UCSD-AML1 (cell line): ENCODE measurements at regions not wholly inside any gene's neighbourhood (a gene's known extent, or its start where the extent isn't known, plus 50 kb on each side); places are given as distances from the start of the nearest gene placed in this dataset.
"Not testable (repeated sequence)": the region's sequence is repeated elsewhere in the genome, so short reads cannot be mapped to it uniquely, and the experiment has no call there.

Experiments used
- DNase-seq: peaks from one replicate; lab custom pipeline; 2025; ENCODE audit not compliant: unreplicated experiment; lab: John Stamatoyannopoulos, UW

DNA sequence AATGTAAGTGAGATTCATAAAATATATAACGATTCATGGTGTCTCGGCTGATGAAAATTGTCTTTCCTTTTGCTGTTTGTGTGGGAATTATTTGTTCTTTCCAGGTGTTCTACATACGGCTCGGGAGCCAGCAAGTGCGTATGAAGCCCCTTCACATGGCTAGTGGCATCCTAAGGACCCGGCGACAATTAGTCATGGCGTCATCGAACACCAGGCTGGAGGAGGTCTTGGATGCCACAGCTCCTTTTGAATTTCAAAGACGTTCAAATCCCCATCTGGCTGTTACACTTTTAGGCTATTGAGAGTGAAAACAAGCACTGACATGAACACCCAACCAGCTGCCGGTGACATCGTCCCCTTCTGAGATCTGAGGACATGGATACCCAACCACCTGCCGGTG is 397.7 kb upstream of the TNRC6C start:
- DNase-seq: no peak

- not testable (repeated sequence) for DNase-seq
Measured at GRCh38 chr17:77562361-77562760, 396.1 kb upstream of the TNRC6C start.

GRCh38 chr17:77563439-77564102 is 394.9 kb upstream of the TNRC6C start:
- DNase-seq: no peak

DNA sequence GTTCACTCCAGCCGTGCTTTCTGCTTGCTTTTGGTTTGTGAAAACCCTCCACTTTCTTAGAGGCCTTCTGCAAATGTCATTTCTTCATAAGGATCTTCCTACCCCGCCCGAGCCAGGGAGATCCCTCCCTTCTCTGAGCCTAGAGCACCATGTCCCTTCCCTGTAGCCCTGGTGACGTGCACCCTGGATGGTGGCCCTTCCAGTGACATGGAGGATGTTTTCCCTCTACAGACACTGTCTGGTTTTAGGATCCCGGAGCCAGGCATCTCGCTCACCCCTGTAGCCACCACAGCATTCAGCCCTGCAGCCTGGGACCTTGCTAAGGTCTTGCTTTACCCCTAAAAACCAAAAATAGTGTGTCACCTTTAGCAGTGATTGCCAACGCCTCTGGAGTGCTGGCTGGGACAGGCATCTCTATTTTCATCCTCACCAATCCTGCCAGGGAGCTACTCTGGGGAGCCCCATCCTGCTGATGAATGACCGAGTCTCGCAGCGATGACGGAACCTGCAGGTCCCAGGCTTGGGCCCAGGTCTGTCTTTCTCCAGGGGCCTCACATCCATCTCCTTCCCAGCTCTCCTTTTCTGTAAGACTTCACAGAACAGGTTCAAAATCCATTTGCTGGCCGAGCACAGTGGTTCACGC is 394.1 kb upstream of the TNRC6C start:
- DNase-seq: no peak

DNA sequence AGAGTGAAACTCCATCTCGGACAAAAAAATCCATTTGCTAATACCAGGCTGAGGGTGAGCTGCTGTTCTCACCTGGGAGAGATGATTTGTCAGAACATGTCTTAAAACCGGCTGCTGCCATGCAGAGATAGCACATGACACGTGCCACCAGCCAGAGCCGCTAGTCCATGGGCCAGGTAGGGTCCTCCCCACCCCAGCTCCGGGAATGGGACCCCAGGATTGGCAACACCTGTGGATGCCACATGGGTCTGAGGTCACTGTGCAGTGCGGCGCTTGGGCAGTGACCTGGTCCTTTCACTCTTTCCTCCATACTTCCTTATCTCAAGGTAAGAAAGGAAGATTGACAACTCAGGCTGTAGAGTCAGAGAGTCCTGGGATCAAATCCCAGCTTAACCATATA is 393.3 kb upstream of the TNRC6C start:
- DNase-seq: no peak

DNA sequence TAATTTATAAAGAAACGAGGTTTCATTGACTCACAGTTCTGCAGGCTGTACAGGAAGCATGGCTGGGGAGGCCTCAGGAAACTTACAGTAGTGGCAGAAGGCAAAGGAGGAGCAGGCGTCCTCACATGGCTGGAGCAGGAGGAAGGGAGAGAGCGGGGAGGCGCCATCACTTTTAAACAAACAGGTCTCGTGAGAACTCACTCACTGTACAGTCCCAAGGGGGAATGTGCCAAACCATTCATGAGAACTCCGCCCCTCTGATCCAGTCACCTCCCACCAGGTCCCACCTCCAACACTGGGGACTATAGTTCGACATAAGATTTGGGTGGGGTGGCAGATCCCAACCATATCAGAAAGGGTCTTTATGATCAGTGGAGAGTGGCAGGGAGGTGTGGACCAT is 392.4 kb upstream of the TNRC6C start:
- DNase-seq: no peak

DNA sequence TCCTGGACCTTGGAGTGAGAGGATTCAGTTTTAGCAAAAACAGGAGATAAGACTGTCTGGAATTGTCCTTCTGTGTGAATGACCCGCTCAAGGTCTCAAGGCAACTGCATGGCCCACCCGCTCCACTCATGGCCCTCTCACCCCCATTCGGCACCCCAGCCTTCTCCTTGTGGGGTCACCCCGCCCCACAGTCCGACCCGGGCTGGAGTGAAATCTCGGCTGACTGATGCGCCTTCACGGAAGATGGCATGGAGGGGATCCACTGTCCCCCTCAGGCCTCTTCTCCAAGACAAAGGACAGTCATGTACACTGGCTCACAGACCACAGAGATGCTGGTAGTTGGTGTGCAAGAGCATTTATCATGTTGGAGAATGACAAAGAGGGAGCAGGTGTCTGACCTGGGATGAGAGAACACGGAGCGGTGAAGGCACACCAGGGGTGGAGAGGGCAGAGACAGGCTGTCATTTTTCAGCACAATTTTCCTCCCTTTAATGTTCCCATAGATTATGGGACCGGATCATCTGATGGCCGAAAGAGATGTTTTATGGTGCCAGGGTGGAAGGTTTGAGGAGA is 391.9 kb upstream of the TNRC6C start:
- no peak for DNase-seq

DNA sequence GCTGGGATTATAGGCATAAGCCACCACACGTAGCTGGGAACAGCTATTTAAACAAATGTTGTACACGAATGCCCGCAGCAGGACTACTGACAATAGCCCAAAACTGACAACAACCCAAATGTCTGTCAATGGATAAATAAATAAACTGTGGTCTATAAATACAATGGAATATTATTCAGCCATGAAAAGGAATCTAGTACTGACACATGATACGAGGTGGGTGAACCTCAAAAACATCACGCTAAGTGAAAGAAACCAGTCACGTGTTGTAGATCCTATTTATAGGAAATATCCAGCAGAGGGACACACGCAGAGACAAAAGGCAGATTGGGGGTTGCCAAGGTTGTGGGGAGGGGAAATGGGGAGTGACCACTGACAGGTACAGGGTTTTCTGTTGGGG is 390.0 kb upstream of the TNRC6C start:
- DNase-seq: no peak

GRCh38 chr17:77569846-77570564 is 388.5 kb upstream of the TNRC6C start:
- no peak for DNase-seq

- no peak for DNase-seq
Measured at GRCh38 chr17:77570565-77570898, 388.0 kb upstream of the TNRC6C start.

GRCh38 chr17:77571155-77571981 is 387.1 kb upstream of the TNRC6C start:
- DNase-seq: peak; percentile 83

DNA sequence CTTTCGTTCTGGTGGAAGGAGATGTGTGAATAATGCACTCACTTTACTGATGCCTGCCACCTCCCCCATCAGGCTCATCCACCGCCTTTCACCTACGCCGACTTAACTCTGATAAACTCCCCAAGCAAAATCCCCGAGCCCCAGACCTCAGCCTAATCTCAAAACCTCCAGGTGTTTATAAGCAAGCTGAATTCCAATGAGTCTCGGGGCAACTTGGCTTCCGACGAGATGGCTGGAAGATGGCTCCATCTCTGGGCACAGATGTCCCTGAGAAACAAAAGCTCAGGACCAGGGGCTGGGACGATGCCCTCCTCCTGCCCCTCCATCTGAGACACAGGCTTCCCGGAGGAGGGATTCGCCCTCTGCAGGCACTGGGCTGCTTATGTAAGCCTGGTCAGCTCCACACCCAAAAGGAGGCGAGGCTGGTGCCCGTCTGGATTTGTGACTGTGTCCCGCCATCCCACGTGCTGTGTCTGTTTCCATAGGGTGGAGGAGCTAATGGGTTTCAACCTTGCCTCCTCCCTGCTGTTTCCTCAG is 386.4 kb upstream of the TNRC6C start:
- no peak for DNase-seq

DNA sequence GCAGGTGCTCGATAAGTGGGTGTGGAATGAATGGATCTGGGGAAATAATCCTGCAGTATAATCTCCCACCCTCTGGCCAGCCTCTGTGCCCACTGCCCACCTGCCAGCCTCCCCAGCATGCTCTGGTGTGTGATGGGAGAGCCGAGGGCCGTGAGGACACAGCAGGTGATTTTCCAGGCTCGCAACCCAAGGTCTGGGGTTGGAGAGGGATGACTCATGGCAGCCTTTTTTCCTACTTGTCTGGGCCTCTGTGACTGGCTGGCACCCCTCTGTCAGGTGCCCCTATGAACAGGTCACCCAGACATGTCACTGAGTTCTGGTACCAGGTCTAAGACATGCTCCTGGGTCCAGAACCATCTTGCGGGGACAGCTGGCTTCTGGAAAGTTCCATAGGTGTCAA is 385.7 kb upstream of the TNRC6C start:
- no peak for DNase-seq

- DNase-seq: no peak
Measured at GRCh38 chr17:77577491-77577890, 381.0 kb upstream of the TNRC6C start.

- DNase-seq: no peak
Measured at GRCh38 chr17:77579131-77579530, 379.4 kb upstream of the TNRC6C start.

DNA sequence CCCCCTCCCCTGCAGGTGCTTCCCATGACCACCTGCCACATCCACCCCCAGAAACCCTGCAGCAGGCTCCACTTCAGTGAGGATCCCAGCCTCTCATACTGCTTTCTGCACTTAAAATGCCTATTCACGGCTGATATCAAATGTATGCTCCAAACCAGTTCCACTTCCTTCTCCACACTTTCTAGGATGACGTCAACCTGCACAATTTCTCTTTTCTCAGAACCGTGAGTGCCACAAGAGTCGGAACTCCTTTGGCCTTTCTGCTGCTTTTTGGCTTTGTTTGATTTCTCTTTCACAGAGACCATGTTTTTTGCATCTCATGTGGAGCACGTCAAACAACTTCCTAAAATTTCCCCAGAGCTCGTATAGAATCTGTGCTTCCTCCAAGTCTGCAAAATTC is 378.8 kb upstream of the TNRC6C start:
- no peak for DNase-seq

GRCh38 chr17:77580531-77581270 is 377.8 kb upstream of the TNRC6C start:
- no peak for DNase-seq

- DNase-seq: no peak
Measured at GRCh38 chr17:77581480-77581879, 377.0 kb upstream of the TNRC6C start.

GRCh38 chr17:77585142-77585860 is 373.2 kb upstream of the TNRC6C start:
- no peak for DNase-seq
